Peyer's patch (tissue), 4 donors: ENCODE measurements at regions not wholly inside any gene's neighbourhood (a gene's known extent, or its start where the extent isn't known, plus 50 kb on each side); places are given as distances from the start of the nearest gene placed in this dataset.

ENCODE experiments used
- CTCF ChIP-seq, 6 experiments: fragments of 450-650 bp in 4 of 6; fragments of 200-600 bp in 2 of 6; sonication (generic) in 1 of 6; IDR thresholded peaks; one replicate each; pipeline ENCODE4 v1.5.1; 2017 to 2019; ENCODE audit warnings: antibody characterized with exemption in 6 of 6, mild to moderate bottlenecking in 3 of 6, moderate library complexity in 1 of 6
- POLR2A ChIP-seq, 2 donors: fragments of 450-650 bp; IDR thresholded peaks; one replicate each; pipeline ENCODE4 v1.5.1; 2017; ENCODE audit warnings: antibody characterized with exemption in 2 of 2, mild to moderate bottlenecking in 2 of 2, moderate library complexity in 2 of 2

DNA sequence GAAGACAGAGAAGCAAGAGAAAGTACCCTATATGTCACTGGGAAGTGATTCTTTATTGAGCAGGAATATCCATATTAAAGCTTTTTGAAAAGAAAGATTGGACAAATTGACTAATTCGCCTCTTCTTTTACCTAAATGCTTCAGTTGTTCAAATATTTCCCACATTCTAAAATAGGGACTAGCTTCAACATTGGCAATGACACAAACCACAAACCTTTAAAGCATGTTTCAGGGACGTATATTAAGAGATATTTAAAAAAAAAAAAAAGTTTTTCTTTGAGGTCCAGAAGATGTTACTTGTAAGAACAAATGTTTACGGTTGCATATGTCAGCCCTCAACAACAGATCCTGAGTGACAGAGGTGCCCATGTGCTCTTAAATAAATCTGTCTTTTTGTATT, 235.0 kb upstream of the NFIA start:
- no peak for TF ChIP-seq CTCF (IDR thresholded peaks at IDR 0.05)
- TF ChIP-seq POLR2A (IDR thresholded peaks at IDR 0.05) = no peak
